WTC11 (cell line): ENCODE measurements at regions not wholly inside any gene's neighbourhood (a gene's known extent, or its start where the extent isn't known, plus 50 kb on each side); places are given as distances from the start of the nearest gene placed in this dataset.

Experiments
- ATAC-seq: fragments of 200-7000 bp; cut with Tn5 transposase; 2 replicates; pipeline ENCODE4 v1.10.0; 2021; ENCODE audit warnings: mild to moderate bottlenecking, moderate library complexity
- CTCF ChIA-PET: fragments of 300-600 bp; sonication (Branson Sonifier 250); formaldehyde crosslinking; loops from one replicate; lab custom pipeline; 2021; ENCODE audit warnings: antibody characterized with exemption; lab: Charles Lee
- POLR2A ChIA-PET: fragments of 350-600 bp; sonication (Branson Sonifier 250); formaldehyde crosslinking; loops from one replicate; lab custom pipeline; 2021; ENCODE audit warnings: antibody characterized with exemption; lab: Charles Lee
- DNase-seq: peaks from one replicate; pipeline ENCODE4 v3.0.0; 2021; ENCODE audit warnings: low spot score
- H3K27ac Mint-ChIP-seq: 2 replicates; pipeline ENCODE4 v1.8.0; 2021; ENCODE audit warnings: mixed read lengths
- H3K27me3 Mint-ChIP-seq: 2 replicates; pipeline ENCODE4 v1.8.0; 2021; ENCODE audit warnings: low read depth, mild to moderate bottlenecking, moderate library complexity, mixed read lengths
- H3K36me3 Mint-ChIP-seq: 2 replicates; pipeline ENCODE4 v1.8.0; 2021; ENCODE audit warnings: mixed read lengths
- H3K4me1 Mint-ChIP-seq: 2 replicates; pipeline ENCODE4 v1.8.0; 2022; ENCODE audit warnings: mixed read lengths
- H3K4me3 Mint-ChIP-seq: 2 replicates; pipeline ENCODE4 v1.8.0; 2021; ENCODE audit warnings: mild to moderate bottlenecking, moderate library complexity, mixed read lengths
- H3K9me3 Mint-ChIP-seq: 2 replicates; pipeline ENCODE4 v1.8.0; 2021; ENCODE audit warnings: mixed read lengths
- CBFB ChIP-seq: sonication (generic); formaldehyde crosslinking; IDR thresholded peaks from 2 replicates; pipeline ENCODE4 v1.8.1; 2022; ENCODE audit warnings: mild to moderate bottlenecking, low read depth, missing genetic modification reagents
- E2F4 ChIP-seq: sonication (generic); formaldehyde crosslinking; IDR thresholded peaks from 2 replicates; pipeline ENCODE4 v1.8.1; 2022; ENCODE audit warnings: low read depth, mild to moderate bottlenecking, moderate library complexity, missing genetic modification reagents, borderline replicate concordance
- ESRRA ChIP-seq: sonication (generic); formaldehyde crosslinking; IDR thresholded peaks from 2 replicates; pipeline ENCODE4 v1.8.1; 2022; ENCODE audit warnings: mild to moderate bottlenecking, missing genetic modification reagents, borderline replicate concordance
- ETV6 ChIP-seq: sonication (generic); formaldehyde crosslinking; IDR thresholded peaks from 2 replicates; pipeline ENCODE4 v1.8.1; 2022; ENCODE audit warnings: mild to moderate bottlenecking, missing genetic modification reagents
- FOXJ3 ChIP-seq: sonication (generic); formaldehyde crosslinking; IDR thresholded peaks from 2 replicates; pipeline ENCODE4 v1.9.0; 2021; ENCODE audit warnings: missing genetic modification reagents, mild to moderate bottlenecking, borderline replicate concordance
- JAZF1 ChIP-seq: fragments of 250-450 bp; sonication (Bioruptor Pico); IDR thresholded peaks from 2 replicates; pipeline ENCODE4 v1.9.0; 2021; ENCODE audit warnings: moderate library complexity, mild to moderate bottlenecking, inconsistent platforms
- MXD4 ChIP-seq: fragments of 250-450 bp; sonication (Bioruptor Pico); IDR thresholded peaks from 2 replicates; pipeline ENCODE4 v1.8.0; 2021; ENCODE audit warnings: mild to moderate bottlenecking, moderate library complexity, borderline replicate concordance
- NR1H2 ChIP-seq: sonication (generic); formaldehyde crosslinking; IDR thresholded peaks from 2 replicates; pipeline ENCODE4 v1.9.0; 2021; ENCODE audit warnings: mild to moderate bottlenecking, moderate library complexity, missing genetic modification reagents
- PRRX2 ChIP-seq: fragments of 250-450 bp; sonication (Bioruptor Pico); IDR thresholded peaks from 2 replicates; pipeline ENCODE4 v1.8.0; 2021; ENCODE audit warnings: mild to moderate bottlenecking
- RELA ChIP-seq: sonication (generic); formaldehyde crosslinking; IDR thresholded peaks from 2 replicates; pipeline ENCODE4 v1.8.1; 2022; ENCODE audit warnings: missing genetic modification reagents, mild to moderate bottlenecking, borderline replicate concordance
- TEAD1 ChIP-seq: sonication (generic); formaldehyde crosslinking; IDR thresholded peaks from 2 replicates; pipeline ENCODE4 v1.8.0; 2022; ENCODE audit warnings: mild to moderate bottlenecking, missing genetic modification reagents
- TEAD4 ChIP-seq: sonication (generic); formaldehyde crosslinking; IDR thresholded peaks from 2 replicates; pipeline ENCODE4 v1.8.0; 2022; ENCODE audit warnings: mild to moderate bottlenecking, missing genetic modification reagents
- ZNF232 ChIP-seq: sonication (generic); formaldehyde crosslinking; IDR thresholded peaks from 2 replicates; pipeline ENCODE4 v1.8.0; 2022; ENCODE audit warnings: mild to moderate bottlenecking, missing genetic modification reagents
- ZNF416 ChIP-seq: fragments of 250-450 bp; sonication (Bioruptor Pico); IDR thresholded peaks from 2 replicates; pipeline ENCODE4 v1.9.0; 2021; ENCODE audit warnings: mild to moderate bottlenecking, inconsistent platforms
- ZNF512 ChIP-seq: sonication (generic); formaldehyde crosslinking; IDR thresholded peaks from 2 replicates; pipeline ENCODE4 v1.8.1; 2022; ENCODE audit warnings: missing genetic modification reagents, borderline replicate concordance
- ZNF671 ChIP-seq: fragments of 250-450 bp; sonication (Bioruptor Pico); IDR thresholded peaks from 2 replicates; pipeline ENCODE4 v1.8.0; 2021; ENCODE audit warnings: mild to moderate bottlenecking
- TF ChIP-seq, protein P1 (sequence below): sonication (generic); formaldehyde crosslinking; IDR thresholded peaks from 2 replicates; pipeline ENCODE4 v1.8.0; 2022; ENCODE audit warnings: mild to moderate bottlenecking, missing genetic modification reagents
- TF ChIP-seq, protein P2 (sequence below): sonication (generic); formaldehyde crosslinking; IDR thresholded peaks from 2 replicates; pipeline ENCODE4 v1.8.0; 2023; ENCODE audit warnings: missing genetic modification reagents
- TF ChIP-seq, protein P3 (sequence below): fragments of 250-450 bp; sonication (Bioruptor Pico); IDR thresholded peaks from 2 replicates; pipeline ENCODE4 v1.9.0; 2021; ENCODE audit warnings: mild to moderate bottlenecking

DNA sequence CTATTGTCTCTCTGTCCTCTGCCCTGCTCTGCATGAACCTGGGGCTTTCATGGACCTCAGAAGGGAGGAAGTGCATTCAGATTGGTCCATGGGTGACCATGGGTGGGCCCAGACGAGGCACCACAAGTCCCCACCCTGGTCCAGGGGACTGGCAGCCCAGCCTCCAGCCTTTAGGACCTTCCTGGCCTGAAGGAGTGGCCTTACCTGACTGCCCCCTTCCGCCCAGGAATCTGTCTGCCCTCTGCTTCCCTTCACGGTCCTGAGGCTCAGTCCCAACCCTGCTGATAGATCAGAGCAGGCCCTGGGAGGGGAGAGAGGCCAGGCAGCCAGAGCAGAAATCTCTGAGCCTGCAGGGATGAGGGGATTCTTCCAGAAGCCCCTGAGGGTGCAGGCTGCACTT, 455.4 kb downstream of the PCDH18 start (continued):
- TF ChIP-seq E2F4 (CRISPR knock-in tag) = no peak
- TF ChIP-seq, all 79 proteins: peak for 0

DNA sequence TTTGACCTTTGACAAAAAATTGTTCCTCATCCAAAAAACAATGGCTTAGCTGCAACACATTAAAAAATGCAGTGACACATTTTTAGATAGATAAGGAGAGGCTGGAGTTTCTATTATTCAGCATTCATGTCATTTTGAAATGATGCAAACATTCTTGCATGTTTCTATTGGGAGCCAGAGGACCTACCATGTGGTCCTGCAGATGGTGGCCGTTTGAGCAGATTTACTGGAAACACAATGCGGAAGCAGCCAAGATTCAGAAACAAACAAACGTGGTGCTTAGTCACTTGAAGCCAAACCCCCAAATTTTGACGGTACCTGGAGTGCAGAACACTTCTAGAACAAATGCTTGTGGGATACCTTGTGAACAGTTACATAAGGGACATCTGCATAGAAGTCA, 456.7 kb downstream of the PCDH18 start:
- Mint-ChIP-seq H3K9me3 (peaks cover 19% of the 10 kb centered on the region), H3K36me3 (peaks cover 8% of the 10 kb centered on the region; the same call in 1 of the 2 replicates), H3K4me3 (no peak overlapping the region), H3K27me3 (no peaks in the 10 kb centered on the region), H3K4me1 (no peaks in the 10 kb centered on the region), H3K27ac (no peak overlapping the region)
- ChIA-PET POLR2A (no interaction called here), CTCF (no interaction called here)
- no peak for ATAC-seq
- DNase-seq = no peak
- TF ChIP-seq ZNF671 (CRISPR knock-in tag) = no peak

DNA sequence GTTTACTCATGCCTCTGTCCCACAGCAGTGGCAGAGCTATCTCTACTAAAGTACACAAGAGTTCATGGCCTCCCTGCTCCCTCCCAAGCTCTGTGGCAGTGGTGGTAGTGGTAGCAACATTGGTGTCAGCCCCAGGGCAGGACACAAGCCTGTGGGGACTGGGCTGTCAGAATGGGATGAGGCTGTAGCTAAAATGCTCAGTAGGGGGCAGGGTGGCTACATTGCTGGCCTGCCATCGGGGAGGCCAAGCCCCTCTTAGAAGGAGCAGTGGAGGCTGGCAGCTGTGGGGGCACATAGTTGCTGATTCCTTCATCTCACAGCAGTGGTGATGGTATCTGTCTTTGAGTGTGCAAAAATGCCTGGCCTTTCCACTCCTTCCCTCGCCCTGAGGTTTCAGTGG, 461.7 kb downstream of the PCDH18 start:
- ATAC-seq (peak; percentile 88), DNase-seq (peak; percentile 21)
- CTCF ChIA-PET = interaction anchor here (1.2 to 1.8 kb wide), 3 partner anchors 11 to 53 kb away, joined by 3 to 5 read pairs (median 4); no protein-coding TSS in a partner anchor
- no peak overlapping the region for H3K27ac Mint-ChIP-seq
- H3K27me3 Mint-ChIP-seq = no peaks in the 10 kb centered on the region
- H3K4me3 Mint-ChIP-seq = no peak overlapping the region
- peaks cover 7% of the 10 kb centered on the region for H3K9me3 Mint-ChIP-seq
- H3K36me3 Mint-ChIP-seq = peaks cover 2% of the 10 kb centered on the region; the same call in 1 of the 2 replicates
- POLR2A ChIA-PET = no interaction called here
- TF ChIP-seq TEAD1 (CRISPR knock-in tag) (no peak), TEAD4 (CRISPR knock-in tag) (no peak), JAZF1 (CRISPR knock-in tag) (no peak)
- no peaks in the 10 kb centered on the region for H3K4me1 Mint-ChIP-seq

DNA sequence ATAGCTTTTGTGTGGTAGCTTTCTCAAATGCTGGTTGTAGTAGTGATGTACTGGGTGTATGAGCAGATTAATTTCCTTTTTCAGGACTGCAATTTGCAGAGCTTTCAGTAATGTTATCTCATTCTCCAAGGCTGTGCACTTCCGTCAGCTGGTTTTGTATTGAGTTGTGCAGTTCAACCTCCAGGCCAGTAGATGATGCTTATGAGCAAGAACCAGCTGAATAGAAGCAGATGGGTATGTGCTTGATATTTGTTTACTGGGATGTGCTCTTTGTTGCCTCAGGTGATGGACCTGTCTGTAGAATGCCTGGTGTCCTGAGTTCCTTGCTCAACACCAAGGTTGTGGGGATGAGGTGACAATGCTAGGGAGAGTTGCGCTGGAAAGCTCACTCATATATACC, 462.8 kb downstream of the PCDH18 start:
- no peak overlapping the region for H3K4me3 Mint-ChIP-seq
- no peak overlapping the region for H3K27ac Mint-ChIP-seq
- H3K36me3 Mint-ChIP-seq = no peaks in the 10 kb centered on the region
- H3K4me1 Mint-ChIP-seq = no peaks in the 10 kb centered on the region
- ATAC-seq (peak; percentile 78), DNase-seq (no peak)
- no peaks in the 10 kb centered on the region; the same call in 1 of the 2 replicates for H3K9me3 Mint-ChIP-seq
- no peaks in the 10 kb centered on the region for H3K27me3 Mint-ChIP-seq
- ChIA-PET POLR2A (no interaction called here), CTCF (interaction anchor here (0.7 kb wide), 1 partner anchor 54 kb away, joined by 4 read pairs; no protein-coding TSS in a partner anchor)
- no peak for TF ChIP-seq RELA
- TF ChIP-seq, protein P1, sequence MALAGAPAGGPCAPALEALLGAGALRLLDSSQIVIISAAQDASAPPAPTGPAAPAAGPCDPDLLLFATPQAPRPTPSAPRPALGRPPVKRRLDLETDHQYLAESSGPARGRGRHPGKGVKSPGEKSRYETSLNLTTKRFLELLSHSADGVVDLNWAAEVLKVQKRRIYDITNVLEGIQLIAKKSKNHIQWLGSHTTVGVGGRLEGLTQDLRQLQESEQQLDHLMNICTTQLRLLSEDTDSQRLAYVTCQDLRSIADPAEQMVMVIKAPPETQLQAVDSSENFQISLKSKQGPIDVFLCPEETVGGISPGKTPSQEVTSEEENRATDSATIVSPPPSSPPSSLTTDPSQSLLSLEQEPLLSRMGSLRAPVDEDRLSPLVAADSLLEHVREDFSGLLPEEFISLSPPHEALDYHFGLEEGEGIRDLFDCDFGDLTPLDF (CRISPR knock-in tag) = no peak
- TF ChIP-seq ZNF512 (CRISPR knock-in tag) = no peak
- no peak for TF ChIP-seq NR1H2
- no peak for TF ChIP-seq ZNF416 (CRISPR knock-in tag)
- TF ChIP-seq, protein P2, sequence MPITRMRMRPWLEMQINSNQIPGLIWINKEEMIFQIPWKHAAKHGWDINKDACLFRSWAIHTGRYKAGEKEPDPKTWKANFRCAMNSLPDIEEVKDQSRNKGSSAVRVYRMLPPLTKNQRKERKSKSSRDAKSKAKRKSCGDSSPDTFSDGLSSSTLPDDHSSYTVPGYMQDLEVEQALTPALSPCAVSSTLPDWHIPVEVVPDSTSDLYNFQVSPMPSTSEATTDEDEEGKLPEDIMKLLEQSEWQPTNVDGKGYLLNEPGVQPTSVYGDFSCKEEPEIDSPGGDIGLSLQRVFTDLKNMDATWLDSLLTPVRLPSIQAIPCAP (CRISPR knock-in tag) = no peak
- TF ChIP-seq ZNF232 = no peak
- no peak for TF ChIP-seq MXD4 (CRISPR knock-in tag)
- TF ChIP-seq PRRX2 = no peak
- no peak for TF ChIP-seq FOXJ3
- no peak for TF ChIP-seq ESRRA (CRISPR knock-in tag)
- TF ChIP-seq, protein P3, sequence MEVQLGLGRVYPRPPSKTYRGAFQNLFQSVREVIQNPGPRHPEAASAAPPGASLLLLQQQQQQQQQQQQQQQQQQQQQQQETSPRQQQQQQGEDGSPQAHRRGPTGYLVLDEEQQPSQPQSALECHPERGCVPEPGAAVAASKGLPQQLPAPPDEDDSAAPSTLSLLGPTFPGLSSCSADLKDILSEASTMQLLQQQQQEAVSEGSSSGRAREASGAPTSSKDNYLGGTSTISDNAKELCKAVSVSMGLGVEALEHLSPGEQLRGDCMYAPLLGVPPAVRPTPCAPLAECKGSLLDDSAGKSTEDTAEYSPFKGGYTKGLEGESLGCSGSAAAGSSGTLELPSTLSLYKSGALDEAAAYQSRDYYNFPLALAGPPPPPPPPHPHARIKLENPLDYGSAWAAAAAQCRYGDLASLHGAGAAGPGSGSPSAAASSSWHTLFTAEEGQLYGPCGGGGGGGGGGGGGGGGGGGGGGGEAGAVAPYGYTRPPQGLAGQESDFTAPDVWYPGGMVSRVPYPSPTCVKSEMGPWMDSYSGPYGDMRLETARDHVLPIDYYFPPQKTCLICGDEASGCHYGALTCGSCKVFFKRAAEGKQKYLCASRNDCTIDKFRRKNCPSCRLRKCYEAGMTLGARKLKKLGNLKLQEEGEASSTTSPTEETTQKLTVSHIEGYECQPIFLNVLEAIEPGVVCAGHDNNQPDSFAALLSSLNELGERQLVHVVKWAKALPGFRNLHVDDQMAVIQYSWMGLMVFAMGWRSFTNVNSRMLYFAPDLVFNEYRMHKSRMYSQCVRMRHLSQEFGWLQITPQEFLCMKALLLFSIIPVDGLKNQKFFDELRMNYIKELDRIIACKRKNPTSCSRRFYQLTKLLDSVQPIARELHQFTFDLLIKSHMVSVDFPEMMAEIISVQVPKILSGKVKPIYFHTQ (CRISPR knock-in tag) = no peak
- TF ChIP-seq ETV6 (CRISPR knock-in tag) = no peak
- TF ChIP-seq CBFB (CRISPR knock-in tag) = no peak
